Gastroesophageal sphincter (tissue), 4 donors: ENCODE measurements at regions not wholly inside any gene's neighbourhood (a gene's known extent, or its start where the extent isn't known, plus 50 kb on each side); places are given as distances from the start of the nearest gene placed in this dataset.

Experiments used
- ATAC-seq: fragments of 150-250 bp; one replicate; pipeline ENCODE4 v1.9.1; 2016; ENCODE audit warnings: mild to moderate bottlenecking, moderate library complexity
- H3K27ac ChIP-seq, 4 donors: fragments of 200-600 bp; sonication (generic) in 3 of 4; 1 replicate in 3 of 4; 2 replicates in 1 of 4; pipeline ENCODE4 v1.5.1; 2016 to 2019
- H3K27me3 ChIP-seq: fragments of 200-600 bp; sonication (generic); one replicate; pipeline ENCODE4 v1.5.1; 2019
- H3K36me3 ChIP-seq, 2 donors: fragments of 200-600 bp; sonication (generic); one replicate each; pipeline ENCODE4 v1.5.1; 2019; ENCODE audit warnings: control low read depth in 1 of 2
- H3K4me1 ChIP-seq, 3 donors: fragments of 200-600 bp; sonication (generic); 1 replicate in 2 of 3; 2 replicates in 1 of 3; pipeline ENCODE4 v1.5.1; 2016 to 2019; ENCODE audit warnings: control low read depth in 2 of 3
- H3K4me3 ChIP-seq, 2 donors: fragments of 200-600 bp; sonication (generic); one replicate each; pipeline ENCODE4 v1.5.1; 2019; ENCODE audit warnings: mild to moderate bottlenecking in 1 of 2, moderate library complexity in 1 of 2
- H3K9me3 ChIP-seq, 3 donors: fragments of 200-600 bp; sonication (generic); one replicate each; pipeline ENCODE4 v1.5.1; 2017 to 2019; ENCODE audit warnings: control low read depth in 2 of 3
- CTCF ChIP-seq, 4 experiments: fragments of 200-600 bp in 2 of 4; fragments of 450-650 bp in 2 of 4; sonication (generic) in 1 of 4; IDR thresholded peaks; one replicate each; pipeline ENCODE4 v1.5.1; 2017 to 2019; ENCODE audit warnings: antibody characterized with exemption in 4 of 4, mild to moderate bottlenecking in 2 of 4, moderate library complexity in 2 of 4
- EP300 ChIP-seq: sonication (generic); formaldehyde crosslinking; IDR thresholded peaks from one replicate; pipeline ENCODE4 v1.6.1; 2017; ENCODE audit warnings: antibody characterized with exemption, mild to moderate bottlenecking
- POLR2A ChIP-seq, 2 donors: fragments of 450-650 bp; IDR thresholded peaks; one replicate each; pipeline ENCODE4 v1.6.1; 2017; ENCODE audit warnings: antibody characterized with exemption in 2 of 2, mild to moderate bottlenecking in 2 of 2, moderate library complexity in 1 of 2
- POLR2AphosphoS5 ChIP-seq: sonication (generic); formaldehyde crosslinking; IDR thresholded peaks from one replicate; pipeline ENCODE4 v1.6.1; 2017; ENCODE audit warnings: antibody characterized with exemption
- WGBS, 2 donors: methylation state at CpG; one replicate each; pipeline ENCODE4 v1.1.5; 2018; ENCODE audit warnings: low coverage in 1 of 2; 5-methylcytosine and 5-hydroxymethylcytosine counted together

GRCh38 chr2:7400628-7401027 lies 483.4 kb downstream of the RNF144A start:
- H3K4me1 ChIP-seq: no peaks in the 10 kb centered on the region
- no peak overlapping the region for H3K4me3 ChIP-seq
- 34 to 49% methylated on average over 4 of the region's 4 CpGs for WGBS, 2 donors
- no peaks in the 10 kb centered on the region for H3K9me3 ChIP-seq
- no peak for ATAC-seq
- no peak overlapping the region for H3K27ac ChIP-seq
- TF ChIP-seq POLR2A (IDR thresholded peaks at IDR 0.05) (no peak), EP300 (no peak), CTCF (IDR thresholded peaks at IDR 0.05) (no peak), POLR2AphosphoS5 (no peak)
- peaks cover 8% of the 10 kb centered on the region for H3K27me3 ChIP-seq
- H3K36me3 ChIP-seq: no peaks in the 10 kb centered on the region

GRCh38 chr2:7403092-7403775 lies 486.0 kb downstream of the RNF144A start:
- 96 to 97% methylated on average over 4 of the region's 6 CpGs for WGBS, 2 donors

GRCh38 chr2:7405861-7406715 lies 488.9 kb downstream of the RNF144A start:
- 50 to 68% methylated on average over 6 to 9 of the region's 9 CpGs for WGBS, 2 donors
- ATAC-seq: no peak
- Histone ChIP-seq H3K9me3 (no peaks in the 10 kb centered on the region), H3K4me3 (no peak overlapping the region), H3K36me3 (no peaks in the 10 kb centered on the region), H3K27ac (no peak overlapping the region), H3K4me1 (no peaks in the 10 kb centered on the region), H3K27me3 (peaks cover 19% of the 10 kb centered on the region)
- TF ChIP-seq CTCF (IDR thresholded peaks at IDR 0.05): no peak
- TF ChIP-seq POLR2A (IDR thresholded peaks at IDR 0.05): no peak
- TF ChIP-seq EP300: no peak
- TF ChIP-seq POLR2AphosphoS5: no peak

More at GRCh38 chr2:7403092-7403775, 486.0 kb downstream of the RNF144A start:
- Histone ChIP-seq H3K4me1 (no peaks in the 10 kb centered on the region), H3K36me3 (no peaks in the 10 kb centered on the region), H3K9me3 (no peaks in the 10 kb centered on the region), H3K27ac (no peak overlapping the region), H3K4me3 (no peak overlapping the region), H3K27me3 (peaks cover 16% of the 10 kb centered on the region)
- ATAC-seq: no peak
- TF ChIP-seq EP300: no peak

GRCh38 chr2:7407001-7407400 lies 489.8 kb downstream of the RNF144A start:
- no peak for ATAC-seq
- Histone ChIP-seq H3K27me3 (peaks cover 19% of the 10 kb centered on the region), H3K9me3 (no peaks in the 10 kb centered on the region), H3K36me3 (no peaks in the 10 kb centered on the region), H3K4me3 (no peak overlapping the region), H3K4me1 (no peaks in the 10 kb centered on the region), H3K27ac (no peak overlapping the region)
- TF ChIP-seq CTCF (IDR thresholded peaks at IDR 0.05) (no peak), POLR2A (IDR thresholded peaks at IDR 0.05) (no peak), POLR2AphosphoS5 (no peak), EP300 (no peak)
- 43 to 44% methylated on average over 6 to 7 of the region's 7 CpGs for WGBS, 2 donors

GRCh38 chr2:7407906-7408680 lies 490.9 kb downstream of the RNF144A start:
- Histone ChIP-seq H3K4me3 (no peak overlapping the region), H3K4me1 (no peaks in the 10 kb centered on the region), H3K9me3 (no peaks in the 10 kb centered on the region), H3K27ac (no peak overlapping the region), H3K27me3 (peaks cover 17% of the 10 kb centered on the region), H3K36me3 (no peaks in the 10 kb centered on the region)
- WGBS, 2 donors: 90 to 91% methylated on average over 6 of the region's 6 CpGs
- TF ChIP-seq EP300 (no peak), POLR2AphosphoS5 (no peak), CTCF (IDR thresholded peaks at IDR 0.05) (no peak), POLR2A (IDR thresholded peaks at IDR 0.05) (no peak)
- ATAC-seq: no peak
